Liver (tissue), 8 donors: ENCODE measurements at regions not wholly inside any gene's neighbourhood (a gene's known extent, or its start where the extent isn't known, plus 50 kb on each side); places are given as distances from the start of the nearest gene placed in this dataset.

ENCODE experiments used
- DNase-seq: peaks from one replicate; pipeline ENCODE4 v3.0.0-alpha.2; 2017; ENCODE audit warnings: low spot score
- H3K27ac ChIP-seq, 2 donors: one replicate each; pipeline ENCODE4 v1.7.0; 2013; ENCODE audit warnings: inconsistent platforms in 2 of 2, low read length in 2 of 2, control low read depth in 1 of 2, low read depth in 1 of 2, mild to moderate bottlenecking in 1 of 2
- H3K27me3 ChIP-seq, 4 donors: one replicate each; pipeline versions ENCODE4 v1.6.1 to v1.7.0; 2013; ENCODE audit warnings: low read length in 3 of 4, inconsistent platforms in 1 of 4, mild to moderate bottlenecking in 1 of 4, moderate library complexity in 1 of 4; ENCODE audit not compliant: control insufficient read depth in 4 of 4, insufficient read depth in 4 of 4
- H3K36me3 ChIP-seq, 4 donors: one replicate each; pipeline versions ENCODE4 v1.6.1 to v1.7.0; 2013; ENCODE audit warnings: low read length in 3 of 4, mild to moderate bottlenecking in 3 of 4, low read depth in 1 of 4, moderate library complexity in 1 of 4; ENCODE audit not compliant: control insufficient read depth in 4 of 4, insufficient read depth in 3 of 4
- H3K4me1 ChIP-seq, 4 donors: one replicate each; pipeline versions ENCODE4 v1.6.1 to v1.7.0; 2013; ENCODE audit warnings: low read length in 3 of 4, mild to moderate bottlenecking in 3 of 4, moderate library complexity in 1 of 4; ENCODE audit not compliant: control insufficient read depth in 4 of 4, insufficient read depth in 4 of 4
- H3K4me3 ChIP-seq, 3 donors: one replicate each; pipeline versions ENCODE4 v1.6.1 to v1.7.0; 2013; ENCODE audit warnings: low read length in 3 of 3, control low read depth in 1 of 3, low read depth in 1 of 3, mild to moderate bottlenecking in 1 of 3
- H3K9ac ChIP-seq, 2 donors: one replicate each; pipeline ENCODE4 v1.7.0; 2013; ENCODE audit warnings: low read length in 2 of 2, mild to moderate bottlenecking in 2 of 2, moderate library complexity in 2 of 2, control low read depth in 1 of 2, low read depth in 1 of 2
- H3K9me3 ChIP-seq, 4 donors: one replicate each; pipeline versions ENCODE4 v1.6.1 to v1.7.0; 2013; ENCODE audit warnings: low read length in 3 of 4; ENCODE audit not compliant: control insufficient read depth in 4 of 4
- ATF3 ChIP-seq: IDR thresholded peaks from 2 replicates; pipeline ENCODE4 v1.6.1; 2016; ENCODE audit warnings: antibody characterized with exemption
- CTCF ChIP-seq: fragments of 150-350 bp; IDR thresholded peaks from 2 replicates; pipeline ENCODE4 v1.5.1; 2017; ENCODE audit warnings: improper control_type of control experiment, low read depth, low read length; ENCODE audit not compliant: missing input control
- EGR1 ChIP-seq, 2 donors: IDR thresholded peaks; 2 replicates each; pipeline ENCODE4 v1.6.1; 2016 to 2018; ENCODE audit warnings: antibody characterized with exemption in 2 of 2, low read depth in 2 of 2
- FOXA2 ChIP-seq: IDR thresholded peaks from 2 replicates; pipeline ENCODE4 v1.6.1; 2016; ENCODE audit warnings: antibody characterized with exemption
- GABPA ChIP-seq, 2 donors: IDR thresholded peaks in 1 of 2; conservative IDR thresholded peaks in 1 of 2; 2 replicates each; pipeline ENCODE4 v1.6.1; 2016; ENCODE audit warnings: antibody characterized with exemption in 2 of 2, mild to moderate bottlenecking in 1 of 2, moderate library complexity in 1 of 2
- HNF4A ChIP-seq, 2 donors: conservative IDR thresholded peaks; 2 replicates each; pipeline ENCODE4 v1.6.1; 2016; ENCODE audit warnings: antibody characterized with exemption in 2 of 2, mild to moderate bottlenecking in 2 of 2
- HNF4G ChIP-seq: IDR thresholded peaks from 2 replicates; pipeline ENCODE4 v1.6.1; 2016; ENCODE audit warnings: antibody characterized with exemption
- JUND ChIP-seq, 2 donors: IDR thresholded peaks; 2 replicates each; pipeline ENCODE4 v1.6.1; 2016; ENCODE audit warnings: antibody characterized with exemption in 2 of 2
- NR2F2 ChIP-seq: IDR thresholded peaks from 2 replicates; pipeline ENCODE4 v1.6.1; 2016; ENCODE audit warnings: antibody characterized with exemption
- RAD21 ChIP-seq, 2 donors: IDR thresholded peaks; 2 replicates each; pipeline ENCODE4 v1.6.1; 2016; ENCODE audit warnings: antibody characterized with exemption in 2 of 2, mild to moderate bottlenecking in 2 of 2
- REST ChIP-seq: IDR thresholded peaks from 2 replicates; pipeline ENCODE4 v1.6.1; 2016; ENCODE audit warnings: antibody characterized with exemption, mild to moderate bottlenecking
- RXRA ChIP-seq, 2 donors: IDR thresholded peaks; 2 replicates each; pipeline ENCODE4 v1.6.1; 2017 to 2018; ENCODE audit warnings: antibody characterized with exemption in 2 of 2, mild to moderate bottlenecking in 1 of 2
- SP1 ChIP-seq: IDR thresholded peaks from 2 replicates; pipeline ENCODE4 v1.6.1; 2018; ENCODE audit warnings: antibody characterized with exemption, mild to moderate bottlenecking
- TAF1 ChIP-seq: conservative IDR thresholded peaks from 2 replicates; pipeline ENCODE4 v1.6.1; 2016; ENCODE audit warnings: antibody characterized with exemption, mild to moderate bottlenecking
- YY1 ChIP-seq: IDR thresholded peaks from 2 replicates; pipeline ENCODE4 v1.6.1; 2016; ENCODE audit warnings: antibody characterized with exemption, mild to moderate bottlenecking
- ZBTB33 ChIP-seq: IDR thresholded peaks from 2 replicates; pipeline ENCODE4 v1.6.1; 2016; ENCODE audit warnings: antibody characterized with exemption
- WGBS: extraction: QIAGEN DNeasy Blood & Tissue Kit; methylation state at CpG from one replicate; pipeline ENCODE4 v1.1.7; 2013; 5-methylcytosine and 5-hydroxymethylcytosine counted together
- donor health status: healthy.
- donor health status: healthy.
- donor health status: healthy.
- donor health status: healthy.
- donor health status: healthy.

DNA sequence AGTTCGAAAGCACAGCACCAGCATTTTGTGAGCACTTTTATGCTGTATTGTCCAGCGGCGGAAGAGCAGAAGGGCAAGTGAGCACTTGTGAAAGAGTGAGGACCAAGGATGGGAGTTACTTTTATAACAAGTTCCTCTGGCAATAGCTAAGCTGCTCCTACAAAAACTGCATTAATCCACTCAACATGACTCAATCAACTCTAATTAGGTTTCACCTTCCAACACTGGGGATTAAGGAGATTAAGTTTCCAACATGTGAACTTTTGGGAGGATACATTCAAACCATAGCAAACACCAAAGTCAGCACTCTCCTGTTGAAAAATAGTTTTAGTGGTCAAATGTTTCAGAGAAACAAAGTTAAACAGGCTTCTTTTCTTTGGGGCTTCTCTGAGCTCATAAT is 844.5 kb downstream of the REEP3 start:
- Histone ChIP-seq H3K4me1 (peaks cover 0 to 20% (median 7%) of the 10 kb centered on the region in 4 donors), H3K27me3 (no peaks in the 10 kb centered on the region), H3K27ac (no peak overlapping the region), H3K4me3 (no peak overlapping the region), H3K9me3 (no peaks in the 10 kb centered on the region), H3K9ac (no peak overlapping the region), H3K36me3 (no peaks in the 10 kb centered on the region)
- no peak for TF ChIP-seq HNF4G
- WGBS: 95% methylated on average over 3 of the region's 3 CpGs
- no peak for DNase-seq

GRCh38 chr10:64368298-64368697 is 847.1 kb downstream of the REEP3 start:
- Histone ChIP-seq H3K27me3 (no peaks in the 10 kb centered on the region), H3K36me3 (no peaks in the 10 kb centered on the region), H3K27ac (no peak overlapping the region), H3K9ac (no peak overlapping the region), H3K9me3 (no peaks in the 10 kb centered on the region), H3K4me1 (peaks cover 2 to 30% (median 7%) of the 10 kb centered on the region in 4 donors), H3K4me3 (no peak overlapping the region)
- no peak for DNase-seq
- TF ChIP-seq SP1 (no peak), JUND (IDR thresholded peaks at IDR 0.05) (no peak), TAF1 (no peak), YY1 (no peak), HNF4G (no peak), GABPA (IDR thresholded peaks at IDR 0.05 in 1 of 2, conservative IDR thresholded peaks at IDR 0.05 in 1 of 2) (no peak), FOXA2 (no peak), ZBTB33 (no peak)
- 84% methylated on average over 3 of the region's 3 CpGs for WGBS

DNA sequence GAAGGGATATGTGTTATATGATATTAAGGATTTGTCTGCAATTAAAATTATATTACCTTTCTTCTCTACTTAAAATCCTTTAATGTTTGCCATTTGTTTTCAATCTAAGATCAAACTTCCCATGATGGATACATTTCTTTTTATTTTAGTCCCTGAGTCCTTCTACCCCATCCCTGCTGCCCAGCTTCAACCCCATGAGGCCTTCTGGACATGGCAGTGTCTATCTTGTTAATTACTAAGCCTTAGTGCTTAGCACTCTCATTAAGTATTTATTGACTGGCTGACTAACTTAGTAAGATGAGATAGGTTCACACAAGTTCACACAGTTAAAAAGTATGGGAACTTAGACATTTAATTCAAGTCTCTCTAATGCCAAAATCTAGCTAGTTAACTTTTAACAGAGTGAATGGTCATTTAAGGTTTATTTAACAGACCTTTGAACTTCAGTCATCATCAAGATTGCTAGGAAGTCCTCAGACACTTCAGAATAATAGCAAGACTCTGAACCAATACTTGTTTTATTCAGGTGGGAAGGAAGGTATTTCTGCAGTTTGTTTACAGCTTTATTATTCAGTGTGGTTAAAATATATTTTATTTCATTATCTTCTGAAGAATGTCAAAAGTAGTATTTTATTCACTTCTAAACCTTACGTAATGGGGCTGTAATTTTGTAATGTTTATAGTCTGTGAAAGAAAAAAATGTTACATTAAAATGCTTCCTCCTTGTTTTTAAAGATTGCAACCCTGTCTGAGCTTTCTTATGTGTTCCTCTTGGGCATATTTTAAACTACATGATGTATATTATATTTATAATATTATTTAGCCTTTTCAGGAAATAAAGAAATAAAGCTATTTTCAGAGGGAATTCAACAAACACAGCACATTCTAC is 848.9 kb downstream of the REEP3 start:
- Histone ChIP-seq H3K9me3 (no peaks in the 10 kb centered on the region), H3K36me3 (no peaks in the 10 kb centered on the region), H3K27ac (peak overlapping the region; percentile 43 to 59), H3K4me1 (peaks cover 2 to 30% (median 7%) of the 10 kb centered on the region in 4 donors), H3K4me3 (peak overlapping the region in 1 of 3 donors; percentile 44), H3K9ac (peak overlapping the region in 1 of 2 donors; percentile 21), H3K27me3 (no peaks in the 10 kb centered on the region)
- DNase-seq: no peak
- 28% methylated on average over 1 of the region's 1 CpG for WGBS
- TF ChIP-seq HNF4G (peak; percentile 63), REST (peak; percentile 56), EGR1 (IDR thresholded peaks at IDR 0.05; ENCODE audit: low read depth in 2 of 2) (no peak), CTCF (no peak), YY1 (peak; percentile 60), RXRA (IDR thresholded peaks at IDR 0.05) (peak; percentile 81 to 92), NR2F2 (peak; percentile 27), SP1 (peak; percentile 71), ATF3 (peak; percentile 31), RAD21 (IDR thresholded peaks at IDR 0.05) (peak; percentile 13 to 14), JUND (IDR thresholded peaks at IDR 0.05) (peak; percentile 62 to 68), TAF1 (no peak), FOXA2 (peak; percentile 31), ZBTB33 (no peak), HNF4A (conservative IDR thresholded peaks at IDR 0.05) (peak; percentile 89 to 90)
